Hematopoietic multipotent progenitor cell treated with erythropoietin and hydrocortisone succinate and interleukin-3 and kit ligand, for 17 days (in vitro differentiated cells): ENCODE measurements at regions not wholly inside any gene's neighbourhood (a gene's known extent, or its start where the extent isn't known, plus 50 kb on each side); places are given as distances from the start of the nearest gene placed in this dataset.

Source experiments
- DNase-seq: peaks from one replicate; pipeline ENCODE4 v3.0.0-alpha.2; 2015; ENCODE audit warnings: low spot score

GRCh38 chr1:11414926-11415538 lies 63.9 kb upstream of the DISP3 start:
- no peak for DNase-seq

DNA sequence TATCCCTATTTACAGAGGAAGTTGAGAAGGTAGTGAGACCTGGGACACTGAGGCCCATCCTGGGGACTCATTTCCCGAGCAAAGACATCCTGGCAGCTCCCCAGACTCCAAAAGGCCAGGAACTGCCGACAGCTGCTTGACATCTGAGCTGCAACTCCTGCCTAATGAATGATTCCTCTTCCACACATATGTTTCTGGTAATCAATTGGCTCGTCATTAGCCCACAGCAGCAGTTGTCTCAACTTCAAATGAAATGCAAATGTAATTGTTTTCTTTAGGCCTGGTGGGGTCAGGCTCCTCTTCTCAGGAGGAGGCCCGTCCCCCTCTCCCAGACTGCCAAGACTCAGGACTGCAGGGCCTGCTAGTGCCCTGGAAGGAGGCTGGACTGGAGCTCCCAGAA lies 61.8 kb upstream of the DISP3 start:
- no peak for DNase-seq

DNA sequence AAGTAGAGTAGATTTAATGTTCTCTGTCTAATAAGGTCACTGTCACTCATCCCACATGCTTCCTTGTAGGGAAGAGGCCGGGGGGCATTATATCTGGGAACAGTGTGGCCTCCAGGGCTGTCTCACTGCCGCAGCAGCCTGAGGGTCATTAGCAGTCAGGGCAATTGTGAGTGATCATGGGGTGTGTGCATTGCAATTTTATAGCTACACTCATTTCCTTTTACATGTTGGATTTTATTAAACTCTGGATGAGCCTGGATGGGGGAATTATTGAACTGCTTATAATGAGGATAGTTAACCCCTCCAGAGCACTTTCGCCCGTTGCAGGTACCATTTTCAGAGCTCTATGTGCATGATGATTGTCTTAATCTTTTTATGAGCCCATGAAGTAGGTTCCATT lies 60.9 kb upstream of the DISP3 start:
- DNase-seq: no peak

- no peak for DNase-seq
Observed at GRCh38 chr1:11421443-11421842, 57.5 kb upstream of the DISP3 start.

- DNase-seq: no peak
Observed at GRCh38 chr1:11422686-11423085, 56.3 kb upstream of the DISP3 start.

DNA sequence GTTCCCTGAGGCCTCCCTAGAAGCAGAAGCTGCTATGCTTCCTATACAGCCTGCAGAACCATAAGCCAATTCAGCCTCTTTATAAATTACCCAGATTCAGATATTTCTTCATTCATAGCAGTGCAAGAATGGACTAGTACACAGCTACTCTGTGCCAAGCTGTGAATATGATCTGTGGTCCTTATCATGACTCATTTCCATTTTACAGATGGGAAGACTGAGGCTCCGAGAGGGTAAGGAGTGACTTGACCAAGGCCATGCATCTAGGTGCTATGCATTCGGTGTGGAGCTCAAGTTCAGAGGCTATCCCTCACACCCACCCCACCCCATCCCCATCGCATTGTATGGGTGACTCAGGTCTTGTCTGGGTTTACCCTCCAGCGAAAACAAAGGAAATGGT lies 52.3 kb upstream of the DISP3 start:
- DNase-seq: no peak

- no peak for DNase-seq
Observed at GRCh38 chr1:11428789-11429188, 50.2 kb upstream of the DISP3 start.
